ENCODE measurements at regions not wholly inside any gene's neighbourhood (a gene's known extent, or its start where the extent isn't known, plus 50 kb on each side); places are given as distances from the start of the nearest gene placed in this dataset.

DNA sequence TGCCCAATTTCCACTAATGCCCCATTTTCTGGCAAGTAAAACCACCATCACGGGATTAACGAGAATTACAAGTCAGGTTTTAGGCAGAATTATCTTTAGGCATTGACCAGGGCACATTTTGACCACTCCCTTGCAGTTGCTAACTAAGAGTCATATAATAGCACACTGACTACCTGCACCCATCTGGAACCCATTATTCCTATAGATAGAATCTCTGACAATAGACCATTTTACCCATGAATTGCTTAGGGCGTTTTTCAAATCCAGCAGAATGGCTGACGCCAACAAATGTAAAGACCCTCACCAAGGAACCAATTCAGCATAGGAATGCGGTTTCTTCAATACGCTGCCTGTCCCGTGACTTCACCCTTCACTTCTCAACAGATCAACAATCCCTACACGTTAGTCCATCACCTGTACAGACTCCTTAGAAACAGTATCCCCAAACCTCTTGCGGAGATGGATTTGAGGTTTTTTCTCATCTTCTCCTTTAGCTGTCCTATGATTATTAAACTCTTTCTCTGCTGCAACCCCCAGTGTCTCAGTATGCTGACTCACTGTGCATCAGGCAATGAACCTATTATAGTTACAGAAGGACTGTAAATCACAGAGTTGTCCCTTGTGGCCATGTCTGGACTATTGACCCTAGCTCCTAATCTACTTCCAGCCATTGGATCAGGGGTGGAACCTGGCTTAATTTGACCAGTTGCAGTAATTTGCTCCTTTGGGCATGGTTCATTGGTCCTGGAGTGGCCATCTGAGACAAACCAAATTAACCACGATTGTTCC, 177.3 kb upstream of the PLXNC1 start:
- Mint-ChIP-seq H3K27me3 (ENCODE audit: unreplicated experiment) (no peaks in the 10 kb centered on the region), H3K4me3 (ENCODE audit: unreplicated experiment) (no peak overlapping the region), H3K9me3 (ENCODE audit: unreplicated experiment) (no peaks in the 10 kb centered on the region), H3K27ac (ENCODE audit: unreplicated experiment) (no peak overlapping the region), H3K4me1 (ENCODE audit: low read depth, unreplicated experiment) (no peaks in the 10 kb centered on the region), H3K36me3 (ENCODE audit: unreplicated experiment) (no peaks in the 10 kb centered on the region)
- TF ChIP-seq, protein P1, sequence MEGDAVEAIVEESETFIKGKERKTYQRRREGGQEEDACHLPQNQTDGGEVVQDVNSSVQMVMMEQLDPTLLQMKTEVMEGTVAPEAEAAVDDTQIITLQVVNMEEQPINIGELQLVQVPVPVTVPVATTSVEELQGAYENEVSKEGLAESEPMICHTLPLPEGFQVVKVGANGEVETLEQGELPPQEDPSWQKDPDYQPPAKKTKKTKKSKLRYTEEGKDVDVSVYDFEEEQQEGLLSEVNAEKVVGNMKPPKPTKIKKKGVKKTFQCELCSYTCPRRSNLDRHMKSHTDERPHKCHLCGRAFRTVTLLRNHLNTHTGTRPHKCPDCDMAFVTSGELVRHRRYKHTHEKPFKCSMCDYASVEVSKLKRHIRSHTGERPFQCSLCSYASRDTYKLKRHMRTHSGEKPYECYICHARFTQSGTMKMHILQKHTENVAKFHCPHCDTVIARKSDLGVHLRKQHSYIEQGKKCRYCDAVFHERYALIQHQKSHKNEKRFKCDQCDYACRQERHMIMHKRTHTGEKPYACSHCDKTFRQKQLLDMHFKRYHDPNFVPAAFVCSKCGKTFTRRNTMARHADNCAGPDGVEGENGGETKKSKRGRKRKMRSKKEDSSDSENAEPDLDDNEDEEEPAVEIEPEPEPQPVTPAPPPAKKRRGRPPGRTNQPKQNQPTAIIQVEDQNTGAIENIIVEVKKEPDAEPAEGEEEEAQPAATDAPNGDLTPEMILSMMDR (IDR thresholded peaks at IDR 0.05; ENCODE audit: partially characterized antibody, unreplicated experiment): no peak
- DNase-seq: no peak

GRCh38 chr12:93972411-93973208, 175.8 kb upstream of the PLXNC1 start:
- Mint-ChIP-seq H3K4me3 (ENCODE audit: unreplicated experiment) (no peak overlapping the region), H3K9me3 (ENCODE audit: unreplicated experiment) (no peaks in the 10 kb centered on the region), H3K4me1 (ENCODE audit: low read depth, unreplicated experiment) (no peaks in the 10 kb centered on the region), H3K27ac (ENCODE audit: unreplicated experiment) (no peak overlapping the region), H3K36me3 (ENCODE audit: unreplicated experiment) (no peaks in the 10 kb centered on the region), H3K27me3 (ENCODE audit: unreplicated experiment) (no peaks in the 10 kb centered on the region)
- no peak for DNase-seq
- TF ChIP-seq, protein P1 (IDR thresholded peaks at IDR 0.05; ENCODE audit: partially characterized antibody, unreplicated experiment): no peak

- no peak overlapping the region for H3K4me3 Mint-ChIP-seq (ENCODE audit: unreplicated experiment)
- H3K27me3 Mint-ChIP-seq (ENCODE audit: unreplicated experiment): no peaks in the 10 kb centered on the region
- no peak for DNase-seq
- no peaks in the 10 kb centered on the region for H3K36me3 Mint-ChIP-seq (ENCODE audit: unreplicated experiment)
- H3K4me1 Mint-ChIP-seq (ENCODE audit: low read depth, unreplicated experiment): no peaks in the 10 kb centered on the region
- TF ChIP-seq, protein P1 (IDR thresholded peaks at IDR 0.05; ENCODE audit: partially characterized antibody, unreplicated experiment): no peak
- H3K27ac Mint-ChIP-seq (ENCODE audit: unreplicated experiment): no peak overlapping the region
- peaks cover 2% of the 10 kb centered on the region for H3K9me3 Mint-ChIP-seq (ENCODE audit: unreplicated experiment)
Measured at GRCh38 chr12:93974252-93974651, 174.1 kb upstream of the PLXNC1 start.

DNA sequence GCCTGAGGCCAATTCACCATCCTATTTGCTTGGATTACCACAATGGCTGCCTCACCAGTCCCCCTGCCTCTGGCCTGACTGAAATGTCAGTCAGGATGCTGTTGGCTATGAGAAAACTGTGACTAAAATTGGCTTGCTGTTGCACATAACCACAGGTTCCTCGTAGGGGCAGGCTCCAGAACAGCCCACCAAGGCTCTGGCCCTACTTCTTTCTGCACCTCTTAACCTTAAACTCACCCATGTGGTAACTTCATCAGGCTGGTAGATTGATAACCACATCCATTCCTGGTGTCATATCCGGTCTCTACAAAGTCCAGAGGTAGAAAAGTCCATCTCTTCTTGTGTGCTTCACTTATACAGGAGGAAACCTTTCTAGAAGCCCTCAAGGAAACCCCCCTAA, 172.4 kb upstream of the PLXNC1 start:
- DNase-seq: no peak
- Mint-ChIP-seq H3K27me3 (ENCODE audit: unreplicated experiment) (peaks cover 3% of the 10 kb centered on the region), H3K4me1 (ENCODE audit: low read depth, unreplicated experiment) (peaks cover 6% of the 10 kb centered on the region), H3K9me3 (ENCODE audit: unreplicated experiment) (peaks cover 2% of the 10 kb centered on the region), H3K4me3 (ENCODE audit: unreplicated experiment) (no peak overlapping the region), H3K27ac (ENCODE audit: unreplicated experiment) (no peak overlapping the region), H3K36me3 (ENCODE audit: unreplicated experiment) (no peaks in the 10 kb centered on the region)
- TF ChIP-seq, protein P1 (IDR thresholded peaks at IDR 0.05; ENCODE audit: partially characterized antibody, unreplicated experiment): no peak

DNA sequence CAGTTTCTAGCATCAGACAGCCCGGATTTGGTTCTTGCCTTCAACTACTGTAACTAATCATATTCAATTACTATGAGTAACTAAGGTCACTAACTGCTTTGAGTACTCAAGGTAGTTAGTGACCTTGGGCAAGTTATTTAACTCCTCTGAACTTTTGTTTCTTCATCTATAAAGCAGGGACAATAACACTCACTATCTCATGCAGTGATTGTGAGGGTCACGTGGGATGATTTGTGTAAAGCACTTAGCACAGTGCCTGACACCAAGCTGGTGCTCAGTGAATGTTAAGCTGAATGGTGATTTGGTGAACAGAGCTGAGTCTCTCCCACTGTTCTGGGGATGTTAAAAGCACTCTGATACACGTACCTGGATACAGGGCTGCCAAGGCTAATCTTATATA, 171.3 kb upstream of the PLXNC1 start:
- Mint-ChIP-seq H3K9me3 (ENCODE audit: unreplicated experiment) (peaks cover 7% of the 10 kb centered on the region), H3K27ac (ENCODE audit: unreplicated experiment) (no peak overlapping the region), H3K27me3 (ENCODE audit: unreplicated experiment) (peaks cover 3% of the 10 kb centered on the region), H3K36me3 (ENCODE audit: unreplicated experiment) (no peaks in the 10 kb centered on the region), H3K4me3 (ENCODE audit: unreplicated experiment) (no peak overlapping the region), H3K4me1 (ENCODE audit: low read depth, unreplicated experiment) (peaks cover 15% of the 10 kb centered on the region)
- DNase-seq: no peak
- TF ChIP-seq, protein P1 (IDR thresholded peaks at IDR 0.05; ENCODE audit: partially characterized antibody, unreplicated experiment): no peak

All from glutamatergic neuron (in vitro differentiated cells).